Gastroesophageal sphincter (tissue), 4 donors: ENCODE measurements at regions not wholly inside any gene's neighbourhood (a gene's known extent, or its start where the extent isn't known, plus 50 kb on each side); places are given as distances from the start of the nearest gene placed in this dataset.

ENCODE experiments used
- ATAC-seq: fragments of 150-250 bp; one replicate; pipeline ENCODE4 v1.9.1; 2016; ENCODE audit warnings: mild to moderate bottlenecking, moderate library complexity
- H3K27ac ChIP-seq, 4 donors: fragments of 200-600 bp; sonication (generic) in 3 of 4; 1 replicate in 3 of 4; 2 replicates in 1 of 4; pipeline ENCODE4 v1.5.1; 2016 to 2019
- H3K27me3 ChIP-seq: fragments of 200-600 bp; sonication (generic); one replicate; pipeline ENCODE4 v1.5.1; 2019
- H3K36me3 ChIP-seq, 2 donors: fragments of 200-600 bp; sonication (generic); one replicate each; pipeline ENCODE4 v1.5.1; 2019; ENCODE audit warnings: control low read depth in 1 of 2
- H3K4me1 ChIP-seq, 3 donors: fragments of 200-600 bp; sonication (generic); 1 replicate in 2 of 3; 2 replicates in 1 of 3; pipeline ENCODE4 v1.5.1; 2016 to 2019; ENCODE audit warnings: control low read depth in 2 of 3
- H3K4me3 ChIP-seq, 2 donors: fragments of 200-600 bp; sonication (generic); one replicate each; pipeline ENCODE4 v1.5.1; 2019; ENCODE audit warnings: mild to moderate bottlenecking in 1 of 2, moderate library complexity in 1 of 2
- H3K9me3 ChIP-seq, 3 donors: fragments of 200-600 bp; sonication (generic); one replicate each; pipeline ENCODE4 v1.5.1; 2017 to 2019; ENCODE audit warnings: control low read depth in 2 of 3
- CTCF ChIP-seq, 4 experiments: fragments of 200-600 bp in 2 of 4; fragments of 450-650 bp in 2 of 4; sonication (generic) in 1 of 4; IDR thresholded peaks; one replicate each; pipeline ENCODE4 v1.5.1; 2017 to 2019; ENCODE audit warnings: antibody characterized with exemption in 4 of 4, mild to moderate bottlenecking in 2 of 4, moderate library complexity in 2 of 4
- EP300 ChIP-seq: sonication (generic); formaldehyde crosslinking; IDR thresholded peaks from one replicate; pipeline ENCODE4 v1.6.1; 2017; ENCODE audit warnings: antibody characterized with exemption, mild to moderate bottlenecking
- POLR2A ChIP-seq, 2 donors: fragments of 450-650 bp; IDR thresholded peaks; one replicate each; pipeline ENCODE4 v1.6.1; 2017; ENCODE audit warnings: antibody characterized with exemption in 2 of 2, mild to moderate bottlenecking in 2 of 2, moderate library complexity in 1 of 2
- POLR2AphosphoS5 ChIP-seq: sonication (generic); formaldehyde crosslinking; IDR thresholded peaks from one replicate; pipeline ENCODE4 v1.6.1; 2017; ENCODE audit warnings: antibody characterized with exemption
- WGBS, 2 donors: methylation state at CpG; one replicate each; pipeline ENCODE4 v1.1.5; 2018; ENCODE audit warnings: low coverage in 1 of 2; 5-methylcytosine and 5-hydroxymethylcytosine counted together

DNA sequence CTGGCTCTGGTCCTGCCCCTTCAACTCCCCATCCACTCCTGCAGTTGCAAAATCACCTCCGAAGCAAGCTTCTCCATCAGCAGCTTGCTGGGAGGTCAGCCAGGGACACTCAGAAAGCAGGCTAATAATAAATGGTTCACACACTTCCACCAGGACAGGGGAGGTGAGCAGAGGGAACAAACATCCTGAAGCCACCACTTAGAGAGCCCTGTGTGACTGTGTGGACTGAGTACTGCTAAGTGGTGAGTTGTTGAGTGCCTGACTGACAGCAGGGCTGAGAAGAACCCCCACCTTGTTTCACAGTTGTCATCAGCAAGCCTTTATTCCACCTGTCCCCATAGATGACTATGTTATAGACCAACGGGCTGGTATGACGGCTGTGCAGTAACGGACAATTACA is 213.9 kb downstream of the CBLN1 start:
- Histone ChIP-seq H3K9me3 (peaks cover 0 to 10% (median 0%) of the 10 kb centered on the region in 3 donors), H3K27ac (no peak overlapping the region), H3K4me3 (no peak overlapping the region), H3K27me3 (peaks cover 8% of the 10 kb centered on the region), H3K36me3 (no peaks in the 10 kb centered on the region), H3K4me1 (no peaks in the 10 kb centered on the region)
- 74% methylated on average over 3 of the region's 4 CpGs; no CpG with 5 or more reads in 1 of the 2 donors for WGBS, 2 donors
- ATAC-seq = no peak
- no peak for TF ChIP-seq EP300
- no peak for TF ChIP-seq POLR2AphosphoS5
- TF ChIP-seq POLR2A (IDR thresholded peaks at IDR 0.05) = no peak
- TF ChIP-seq CTCF (IDR thresholded peaks at IDR 0.05) = no peak

- Histone ChIP-seq H3K36me3 (no peaks in the 10 kb centered on the region), H3K4me1 (no peaks in the 10 kb centered on the region), H3K27me3 (peaks cover 15% of the 10 kb centered on the region), H3K4me3 (no peak overlapping the region), H3K27ac (no peak overlapping the region), H3K9me3 (no peaks in the 10 kb centered on the region)
- ATAC-seq = no peak
- WGBS, 2 donors = 43 to 60% methylated on average over 1 of the region's 3 CpGs
- no peak for TF ChIP-seq CTCF (IDR thresholded peaks at IDR 0.05)
- no peak for TF ChIP-seq POLR2AphosphoS5
Observed at GRCh38 chr16:49061137-49061714, 220.4 kb downstream of the CBLN1 start.

DNA sequence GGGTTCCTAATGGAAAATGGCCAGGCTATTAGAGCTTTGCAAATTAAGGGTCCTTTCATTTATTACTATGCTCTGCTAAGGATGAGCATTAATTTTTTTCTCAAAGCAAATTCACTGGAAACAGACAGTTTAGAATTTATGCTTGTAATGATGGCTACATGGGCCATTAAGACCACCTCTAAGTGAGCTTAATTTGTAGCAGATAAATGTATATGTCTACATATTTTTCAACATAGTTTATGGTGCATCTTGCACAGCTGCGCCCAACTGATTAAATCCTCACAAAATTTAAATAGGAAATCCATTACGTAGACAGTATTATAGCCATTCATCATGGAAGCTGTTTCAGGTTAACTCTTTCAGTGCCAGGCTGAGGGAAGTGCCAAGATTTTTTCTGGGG is 220.9 kb downstream of the CBLN1 start:
- Histone ChIP-seq H3K27me3 (peaks cover 15% of the 10 kb centered on the region), H3K9me3 (no peaks in the 10 kb centered on the region), H3K4me3 (no peak overlapping the region), H3K4me1 (no peaks in the 10 kb centered on the region), H3K36me3 (no peaks in the 10 kb centered on the region), H3K27ac (no peak overlapping the region)
- TF ChIP-seq POLR2A (IDR thresholded peaks at IDR 0.05) = no peak
- no peak for TF ChIP-seq CTCF (IDR thresholded peaks at IDR 0.05)
- no peak for TF ChIP-seq EP300
- no peak for TF ChIP-seq POLR2AphosphoS5
- ATAC-seq = no peak
- WGBS, 2 donors = 20 to 50% methylated on average over 1 to 2 of the region's 2 CpGs

GRCh38 chr16:49058382-49058781 is 223.3 kb downstream of the CBLN1 start:
- WGBS, 2 donors = 80 to 82% methylated on average over 2 of the region's 2 CpGs
- Histone ChIP-seq H3K27ac (no peak overlapping the region), H3K9me3 (no peaks in the 10 kb centered on the region), H3K4me1 (no peaks in the 10 kb centered on the region), H3K36me3 (no peaks in the 10 kb centered on the region), H3K4me3 (no peak overlapping the region), H3K27me3 (peaks cover 8% of the 10 kb centered on the region)
- TF ChIP-seq POLR2AphosphoS5 = no peak
- ATAC-seq = no peak

DNA sequence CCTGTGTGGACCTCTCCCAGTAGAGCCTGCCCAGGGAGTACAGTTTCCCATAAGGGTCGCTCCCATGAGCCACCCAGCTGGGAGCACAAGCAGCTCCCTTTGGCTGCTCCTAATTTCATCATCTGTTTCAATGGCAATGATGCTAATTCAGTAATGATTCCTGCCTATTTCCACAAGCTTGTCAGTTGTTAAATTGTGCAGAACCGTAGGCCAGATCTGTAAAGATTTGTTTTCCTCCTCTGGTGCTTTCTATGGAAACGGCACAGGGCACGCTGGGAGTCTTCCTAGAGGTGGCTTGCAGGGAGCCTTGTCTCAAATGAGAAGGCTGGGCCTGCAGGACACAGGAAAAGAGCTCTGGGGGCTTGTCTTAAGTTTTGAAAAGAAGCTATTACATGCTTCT is 223.7 kb downstream of the CBLN1 start:
- peaks cover 8% of the 10 kb centered on the region for H3K27me3 ChIP-seq
- TF ChIP-seq POLR2A (IDR thresholded peaks at IDR 0.05) (no peak), EP300 (no peak), CTCF (IDR thresholded peaks at IDR 0.05) (no peak), POLR2AphosphoS5 (no peak)

More for the DNA sequence above, 223.7 kb downstream of the CBLN1 start:
- no peaks in the 10 kb centered on the region for H3K36me3 ChIP-seq
- no peak for ATAC-seq
- H3K9me3 ChIP-seq = no peaks in the 10 kb centered on the region
- 51% methylated on average over 4 of the region's 4 CpGs; no CpG with 5 or more reads in 1 of the 2 donors for WGBS, 2 donors
- no peaks in the 10 kb centered on the region for H3K4me1 ChIP-seq
- H3K27ac ChIP-seq = no peak overlapping the region
- H3K4me3 ChIP-seq = no peak overlapping the region
